ENCODE measurements at regions not wholly inside any gene's neighbourhood (a gene's known extent, or its start where the extent isn't known, plus 50 kb on each side); places are given as distances from the start of the nearest gene placed in this dataset.

- no peaks in the 10 kb centered on the region for H3K4me1 ChIP-seq (ENCODE audit: insufficient read depth)
- DNase-seq (ENCODE audit: extremely low spot score) = no peak
- no peak overlapping the region for H3K4me3 ChIP-seq (ENCODE audit: low read depth, low read length)
- WGBS = 94% methylated on average over 15 of the region's 15 CpGs
- no peak overlapping the region for H3K27ac ChIP-seq (ENCODE audit: low read depth)
- no peaks in the 10 kb centered on the region for H3K36me3 ChIP-seq (ENCODE audit: insufficient read depth)
Observed at GRCh38 chr6:19734061-19734460, 103.1 kb upstream of the ID4 start.

- Histone ChIP-seq H3K4me3 (ENCODE audit: low read depth, low read length) (no peak overlapping the region), H3K36me3 (ENCODE audit: insufficient read depth) (no peaks in the 10 kb centered on the region), H3K4me1 (ENCODE audit: insufficient read depth) (no peaks in the 10 kb centered on the region), H3K27ac (ENCODE audit: low read depth) (no peak overlapping the region)
- 87% methylated on average over 2 of the region's 2 CpGs for WGBS
- no peak for DNase-seq (ENCODE audit: extremely low spot score)
Observed at GRCh38 chr6:19734519-19734918, 102.7 kb upstream of the ID4 start.

GRCh38 chr6:19736066-19736465, 101.1 kb upstream of the ID4 start:
- DNase-seq (ENCODE audit: extremely low spot score) = no peak
- Histone ChIP-seq H3K4me1 (ENCODE audit: insufficient read depth) (no peaks in the 10 kb centered on the region), H3K36me3 (ENCODE audit: insufficient read depth) (no peaks in the 10 kb centered on the region), H3K27ac (ENCODE audit: low read depth) (no peak overlapping the region), H3K4me3 (ENCODE audit: low read depth, low read length) (no peak overlapping the region)
- WGBS = 83% methylated on average over 4 of the region's 4 CpGs

- WGBS = 46% methylated on average over 1 of the region's 1 CpG
Observed at GRCh38 chr6:19738010-19738409, 99.2 kb upstream of the ID4 start.

GRCh38 chr6:19749722-19750121, 87.4 kb upstream of the ID4 start:
- DNase-seq (ENCODE audit: extremely low spot score) = no peak
- Histone ChIP-seq H3K4me1 (ENCODE audit: insufficient read depth) (no peaks in the 10 kb centered on the region), H3K4me3 (ENCODE audit: low read depth, low read length) (no peak overlapping the region), H3K36me3 (ENCODE audit: insufficient read depth) (no peaks in the 10 kb centered on the region), H3K27ac (ENCODE audit: low read depth) (no peak overlapping the region)
- WGBS = 90% methylated on average over 7 of the region's 7 CpGs

More at GRCh38 chr6:19738010-19738409, 99.2 kb upstream of the ID4 start:
- Histone ChIP-seq H3K36me3 (ENCODE audit: insufficient read depth) (no peaks in the 10 kb centered on the region), H3K4me1 (ENCODE audit: insufficient read depth) (no peaks in the 10 kb centered on the region), H3K4me3 (ENCODE audit: low read depth, low read length) (no peak overlapping the region), H3K27ac (ENCODE audit: low read depth) (no peak overlapping the region)
- DNase-seq (ENCODE audit: extremely low spot score) = no peak

- WGBS = 88% methylated on average over 2 of the region's 2 CpGs
- Histone ChIP-seq H3K36me3 (ENCODE audit: insufficient read depth) (no peaks in the 10 kb centered on the region), H3K4me3 (ENCODE audit: low read depth, low read length) (no peak overlapping the region), H3K27ac (ENCODE audit: low read depth) (no peak overlapping the region), H3K4me1 (ENCODE audit: insufficient read depth) (no peaks in the 10 kb centered on the region)
- no peak for DNase-seq (ENCODE audit: extremely low spot score)
Observed at GRCh38 chr6:19752746-19753145, 84.4 kb upstream of the ID4 start.

GRCh38 chr6:19753826-19754225, 83.3 kb upstream of the ID4 start:
- no peak for DNase-seq (ENCODE audit: extremely low spot score)
- Histone ChIP-seq H3K4me1 (ENCODE audit: insufficient read depth) (no peaks in the 10 kb centered on the region), H3K27ac (ENCODE audit: low read depth) (no peak overlapping the region), H3K4me3 (ENCODE audit: low read depth, low read length) (no peak overlapping the region), H3K36me3 (ENCODE audit: insufficient read depth) (no peaks in the 10 kb centered on the region)
- 62% methylated on average over 5 of the region's 5 CpGs for WGBS

GRCh38 chr6:19754686-19755085, 82.5 kb upstream of the ID4 start:
- 95% methylated on average over 2 of the region's 2 CpGs for WGBS

GRCh38 chr6:19755181-19755580, 82.0 kb upstream of the ID4 start:
- DNase-seq (ENCODE audit: extremely low spot score) = no peak
- 79% methylated on average over 1 of the region's 1 CpG for WGBS
- Histone ChIP-seq H3K27ac (ENCODE audit: low read depth) (no peak overlapping the region), H3K36me3 (ENCODE audit: insufficient read depth) (no peaks in the 10 kb centered on the region), H3K4me1 (ENCODE audit: insufficient read depth) (no peaks in the 10 kb centered on the region), H3K4me3 (ENCODE audit: low read depth, low read length) (no peak overlapping the region)

More at GRCh38 chr6:19754686-19755085, 82.5 kb upstream of the ID4 start:
- Histone ChIP-seq H3K36me3 (ENCODE audit: insufficient read depth) (no peaks in the 10 kb centered on the region), H3K27ac (ENCODE audit: low read depth) (no peak overlapping the region), H3K4me1 (ENCODE audit: insufficient read depth) (no peaks in the 10 kb centered on the region), H3K4me3 (ENCODE audit: low read depth, low read length) (no peak overlapping the region)
- no peak for DNase-seq (ENCODE audit: extremely low spot score)

- no peak for DNase-seq (ENCODE audit: extremely low spot score)
- Histone ChIP-seq H3K36me3 (ENCODE audit: insufficient read depth) (no peaks in the 10 kb centered on the region), H3K27ac (ENCODE audit: low read depth) (no peak overlapping the region), H3K4me3 (ENCODE audit: low read depth, low read length) (no peak overlapping the region), H3K4me1 (ENCODE audit: insufficient read depth) (no peaks in the 10 kb centered on the region)
- WGBS = 62% methylated on average over 2 of the region's 2 CpGs
Observed at GRCh38 chr6:19757036-19757435, 80.1 kb upstream of the ID4 start.

- Histone ChIP-seq H3K36me3 (ENCODE audit: insufficient read depth) (no peaks in the 10 kb centered on the region), H3K4me1 (ENCODE audit: insufficient read depth) (no peaks in the 10 kb centered on the region), H3K27ac (ENCODE audit: low read depth) (no peak overlapping the region), H3K4me3 (ENCODE audit: low read depth, low read length) (no peak overlapping the region)
- no peak for DNase-seq (ENCODE audit: extremely low spot score)
- WGBS = 76% methylated on average over 3 of the region's 3 CpGs
Observed at GRCh38 chr6:19759117-19759880, 77.9 kb upstream of the ID4 start.

- Histone ChIP-seq H3K27ac (ENCODE audit: low read depth) (no peak overlapping the region), H3K4me1 (ENCODE audit: insufficient read depth) (no peaks in the 10 kb centered on the region), H3K36me3 (ENCODE audit: insufficient read depth) (no peaks in the 10 kb centered on the region), H3K4me3 (ENCODE audit: low read depth, low read length) (no peak overlapping the region)
- DNase-seq (ENCODE audit: extremely low spot score) = no peak
- 81% methylated on average over 1 of the region's 1 CpG for WGBS
Observed at GRCh38 chr6:19761121-19761520, 76.0 kb upstream of the ID4 start.

- H3K27ac ChIP-seq (ENCODE audit: low read depth) = no peak overlapping the region
- WGBS = 83% methylated on average over 5 of the region's 5 CpGs
- no peaks in the 10 kb centered on the region for H3K4me1 ChIP-seq (ENCODE audit: insufficient read depth)
- H3K4me3 ChIP-seq (ENCODE audit: low read depth, low read length) = no peak overlapping the region
- no peaks in the 10 kb centered on the region for H3K36me3 ChIP-seq (ENCODE audit: insufficient read depth)
- DNase-seq (ENCODE audit: extremely low spot score) = no peak
Observed at GRCh38 chr6:19771753-19772336, 65.3 kb upstream of the ID4 start.

GRCh38 chr6:19772891-19773290, 64.3 kb upstream of the ID4 start:
- Histone ChIP-seq H3K27ac (ENCODE audit: low read depth) (no peak overlapping the region), H3K36me3 (ENCODE audit: insufficient read depth) (no peaks in the 10 kb centered on the region), H3K4me1 (ENCODE audit: insufficient read depth) (no peaks in the 10 kb centered on the region), H3K4me3 (ENCODE audit: low read depth, low read length) (no peak overlapping the region)
- no peak for DNase-seq (ENCODE audit: extremely low spot score)
